ENCODE measurements at regions not wholly inside any gene's neighbourhood (a gene's known extent, or its start where the extent isn't known, plus 50 kb on each side); places are given as distances from the start of the nearest gene placed in this dataset.

DNA sequence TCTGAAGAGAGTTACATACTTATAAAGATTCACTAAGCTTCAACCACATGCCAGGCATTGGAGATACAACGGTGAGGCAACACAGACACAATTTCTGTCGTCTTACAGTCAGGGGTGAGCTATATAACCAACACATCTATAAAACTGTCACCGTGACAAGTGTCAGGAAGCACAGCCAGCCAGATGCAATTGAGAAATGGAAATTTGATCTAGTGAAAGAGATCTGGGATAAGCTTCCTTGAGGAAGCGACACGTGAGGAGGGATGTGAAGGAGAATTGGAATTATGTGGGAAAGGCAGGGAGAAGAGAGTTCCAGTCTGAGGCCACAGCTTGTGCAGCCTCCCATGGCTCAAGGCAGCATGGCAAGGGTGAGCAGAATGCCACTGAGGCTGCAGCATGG is 50.9 kb upstream of the ZNF354B start:
- DNase-seq (ENCODE audit: low spot score): no peak

DNA sequence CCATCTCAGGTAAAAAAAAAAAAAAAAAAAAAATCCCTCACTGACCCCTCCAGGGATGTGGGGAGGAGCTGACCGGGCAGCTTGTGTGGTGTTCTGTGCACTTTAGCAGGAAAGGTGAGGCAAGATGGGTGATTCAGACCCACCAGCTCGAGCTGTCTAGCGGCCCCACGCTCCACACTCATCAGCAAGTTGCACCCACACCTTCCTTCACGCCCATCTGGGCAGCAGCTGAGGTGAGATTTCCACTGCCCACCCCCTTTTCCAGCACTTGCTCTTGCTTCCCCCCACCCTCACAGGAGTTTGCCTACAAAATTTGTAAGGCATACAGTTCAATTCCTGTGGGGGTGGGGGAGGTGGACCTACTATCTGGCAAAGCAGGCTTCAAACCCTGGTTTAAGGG is 58.7 kb upstream of the ZNF354B start:
- DNase-seq (ENCODE audit: low spot score): no peak

DNA sequence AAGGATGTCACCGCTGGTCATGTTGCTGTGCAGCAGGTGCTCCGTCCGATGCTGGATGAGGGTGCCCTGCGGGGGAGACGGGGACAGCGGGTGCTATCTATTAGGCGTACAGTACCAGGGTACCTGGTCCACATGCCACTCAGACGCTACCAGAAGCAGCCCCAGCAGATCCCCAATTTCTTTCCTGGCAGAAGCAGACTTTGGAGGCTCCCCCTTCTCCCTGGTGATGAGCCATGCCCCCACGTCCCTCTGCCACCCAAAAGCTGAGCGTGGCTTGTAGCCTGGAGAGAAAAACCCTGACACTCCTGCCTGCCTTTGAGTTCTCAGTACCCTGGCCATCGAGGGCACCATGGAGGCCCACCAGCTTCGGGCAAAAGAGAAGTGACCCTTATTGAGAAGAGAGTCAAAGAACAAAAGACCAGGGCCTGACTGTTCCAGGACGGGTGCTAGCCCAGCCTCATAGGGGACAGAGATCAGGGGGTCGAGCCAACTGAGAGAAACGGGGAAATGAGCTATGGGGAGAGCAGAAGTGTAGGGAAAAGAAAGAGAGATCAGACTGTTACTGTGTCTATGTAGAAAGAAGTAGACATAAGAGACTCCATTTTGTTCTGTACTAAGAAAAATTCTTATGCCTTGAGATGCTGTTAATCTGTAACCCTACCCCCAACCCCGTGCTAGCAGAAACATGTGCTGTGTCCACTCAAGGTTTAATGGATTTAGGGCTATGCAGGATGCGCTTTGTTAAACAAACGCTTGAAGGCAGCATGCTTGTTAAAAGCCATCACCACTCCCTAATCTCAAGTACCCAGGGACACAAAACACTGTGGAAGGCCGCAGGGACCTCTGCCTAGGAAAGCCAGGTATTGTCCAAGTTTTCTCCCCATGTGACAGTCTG is 62.0 kb upstream of the ZNF354B start:
- DNase-seq (ENCODE audit: low spot score): no peak

DNA sequence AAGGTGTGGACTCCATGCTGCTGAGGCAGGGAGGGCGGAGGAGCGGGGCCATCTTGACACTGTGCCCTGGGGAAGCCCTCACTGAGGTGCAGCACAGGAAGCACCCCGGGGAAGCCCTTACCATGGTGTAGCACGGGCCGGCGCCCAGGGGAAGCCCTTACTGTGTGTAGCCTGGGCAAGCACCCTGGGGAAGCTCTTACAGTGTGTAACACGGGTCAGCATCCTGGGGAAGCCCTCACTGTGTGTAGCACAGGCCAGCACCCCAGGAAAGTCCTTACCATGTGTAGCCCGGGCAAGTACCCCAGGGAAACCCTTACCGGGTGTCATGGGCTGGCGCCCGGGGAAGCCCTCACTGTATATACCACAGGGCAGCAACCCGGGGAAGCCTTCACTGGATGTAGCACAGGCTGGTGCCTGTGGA is 62.6 kb upstream of the ZNF354B start:
- no peak for DNase-seq (ENCODE audit: low spot score)

DNA sequence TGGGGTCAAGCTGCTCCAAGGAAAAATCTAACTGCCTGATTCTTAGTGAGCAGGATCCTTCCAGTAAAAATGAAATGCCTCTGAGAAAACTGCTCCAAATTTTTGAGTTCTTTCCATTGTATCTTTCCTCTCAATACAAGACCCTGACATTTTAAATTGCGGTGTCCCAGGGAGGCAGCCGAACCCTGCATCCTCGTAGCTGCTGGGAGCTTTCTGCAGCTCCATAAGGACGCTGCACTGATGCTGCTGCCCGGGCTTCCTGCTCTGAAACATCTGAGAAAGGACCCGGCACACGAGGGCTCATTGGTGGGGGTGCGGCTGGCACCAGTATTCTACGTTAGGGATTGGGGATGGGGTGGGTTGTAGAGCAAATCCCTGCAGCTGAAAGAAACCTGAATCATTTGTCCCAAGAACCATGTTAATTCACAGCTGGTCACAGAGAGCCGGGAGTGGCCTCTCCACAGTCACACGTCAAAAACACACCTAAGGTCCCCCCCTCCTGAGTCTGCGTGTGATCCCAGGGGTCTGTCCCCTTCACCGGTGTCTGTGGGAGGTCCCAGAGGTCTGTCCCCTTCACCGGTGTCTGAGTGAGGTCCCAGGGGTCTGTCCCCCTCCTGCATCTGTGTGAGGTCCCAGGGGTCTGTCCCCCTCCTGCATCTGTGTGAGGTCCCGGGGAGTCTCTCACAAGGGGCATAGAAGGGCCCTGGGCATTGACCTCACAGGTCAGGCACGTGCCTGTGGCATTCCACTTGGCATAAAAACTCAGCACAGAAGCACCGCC is 63.4 kb upstream of the ZNF354B start:
- DNase-seq (ENCODE audit: low spot score): no peak

DNA sequence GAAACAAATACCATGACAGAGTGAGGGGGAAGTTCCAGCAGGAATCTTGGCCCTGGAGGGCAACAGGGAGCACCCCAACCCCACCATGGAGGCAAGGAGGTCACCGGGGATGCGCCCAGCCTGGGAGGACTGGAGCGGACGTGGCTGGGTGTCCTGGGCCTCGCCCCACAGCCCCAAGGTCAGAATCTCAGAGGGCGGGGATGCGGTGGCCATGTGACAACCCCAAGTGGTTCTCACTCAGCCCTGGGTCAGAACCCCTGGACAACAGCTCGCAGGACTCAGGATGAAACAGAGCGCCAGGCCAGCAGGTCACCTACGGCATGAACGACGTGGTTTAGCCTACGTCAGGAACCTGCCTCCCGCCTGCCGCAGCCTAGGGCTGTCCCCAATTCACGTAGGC is 64.0 kb upstream of the ZNF354A start:
- DNase-seq (ENCODE audit: low spot score): no peak

DNA sequence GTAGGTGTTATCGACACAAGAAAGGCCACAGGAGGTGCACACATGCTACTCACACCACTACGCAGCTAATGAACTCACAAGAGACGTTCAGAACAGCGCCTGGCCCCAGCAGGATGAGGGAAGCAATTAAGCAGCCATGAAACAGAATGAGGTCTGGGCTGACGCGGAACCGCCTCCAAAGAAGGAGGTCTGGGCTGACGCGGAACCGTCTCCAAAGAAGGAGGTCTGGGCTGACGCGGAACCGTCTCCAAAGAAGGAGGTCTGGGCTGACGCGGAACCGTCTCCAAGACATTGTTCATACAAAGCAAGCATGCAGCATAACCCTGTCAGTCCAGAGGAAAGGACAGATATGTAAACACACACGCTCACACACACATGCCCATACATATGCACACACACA is 63.2 kb upstream of the ZNF354A start:
- no peak for DNase-seq (ENCODE audit: low spot score)

DNA sequence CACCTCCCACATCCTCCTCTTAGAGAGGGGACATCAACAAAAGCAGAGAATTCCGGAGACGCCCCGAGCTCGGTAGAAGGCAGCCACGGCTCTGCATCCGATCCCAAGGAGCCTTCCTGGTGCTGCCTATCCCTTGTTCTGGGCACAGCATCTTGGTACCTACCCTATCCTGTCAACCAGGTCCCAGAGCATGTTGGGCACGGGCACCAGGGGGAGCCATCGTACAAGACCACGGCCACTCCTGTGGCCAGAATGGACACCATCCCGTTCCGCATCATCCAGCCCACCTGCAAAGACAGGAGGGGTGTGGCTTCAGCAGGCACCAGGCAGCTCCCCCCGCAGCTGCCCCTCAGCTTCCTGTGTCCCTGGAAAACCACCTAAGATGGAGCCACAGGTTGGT is 62.7 kb upstream of the ZNF354A start:
- no peak for DNase-seq (ENCODE audit: low spot score)

DNA sequence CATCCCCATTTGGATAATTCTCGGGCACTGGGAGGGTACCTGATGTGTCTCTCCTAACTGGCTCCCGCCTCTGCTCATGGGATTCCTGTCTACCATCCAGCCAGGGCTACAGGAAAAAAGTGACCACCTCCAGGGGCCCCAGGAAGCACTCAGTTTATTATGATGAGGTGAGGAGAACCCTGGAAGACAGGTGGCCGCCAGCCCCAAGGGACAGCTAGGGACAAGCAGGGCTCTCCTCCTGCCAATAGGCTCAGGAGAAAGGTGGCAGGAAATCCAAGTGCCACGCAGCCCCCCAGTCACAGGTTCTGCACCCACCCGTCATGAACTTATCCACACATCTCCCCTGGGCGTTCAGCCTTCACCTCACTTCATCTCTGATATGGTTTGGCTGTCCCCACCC is 61.5 kb upstream of the ZNF354A start:
- DNase-seq (ENCODE audit: low spot score): no peak

DNA sequence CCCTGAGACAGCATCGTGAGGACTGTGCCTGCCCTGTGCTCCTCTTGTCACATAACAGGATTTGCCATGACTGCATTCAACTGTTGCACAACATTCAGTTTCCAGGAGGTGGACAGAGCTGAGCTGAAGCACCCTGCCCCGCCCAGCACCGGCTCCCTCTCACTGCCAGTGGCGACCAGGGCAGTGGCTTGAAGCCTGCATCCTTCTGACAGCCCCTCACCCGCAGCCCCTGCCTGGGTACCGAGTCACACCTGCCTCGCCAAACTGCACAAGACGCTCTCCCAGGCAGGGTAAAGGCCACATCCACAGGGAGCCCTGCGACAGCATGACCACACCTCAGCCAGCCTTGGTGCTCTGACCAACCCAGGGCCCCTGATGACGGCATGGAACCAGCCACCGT is 59.9 kb upstream of the ZNF354A start:
- DNase-seq (ENCODE audit: low spot score): no peak

DNA sequence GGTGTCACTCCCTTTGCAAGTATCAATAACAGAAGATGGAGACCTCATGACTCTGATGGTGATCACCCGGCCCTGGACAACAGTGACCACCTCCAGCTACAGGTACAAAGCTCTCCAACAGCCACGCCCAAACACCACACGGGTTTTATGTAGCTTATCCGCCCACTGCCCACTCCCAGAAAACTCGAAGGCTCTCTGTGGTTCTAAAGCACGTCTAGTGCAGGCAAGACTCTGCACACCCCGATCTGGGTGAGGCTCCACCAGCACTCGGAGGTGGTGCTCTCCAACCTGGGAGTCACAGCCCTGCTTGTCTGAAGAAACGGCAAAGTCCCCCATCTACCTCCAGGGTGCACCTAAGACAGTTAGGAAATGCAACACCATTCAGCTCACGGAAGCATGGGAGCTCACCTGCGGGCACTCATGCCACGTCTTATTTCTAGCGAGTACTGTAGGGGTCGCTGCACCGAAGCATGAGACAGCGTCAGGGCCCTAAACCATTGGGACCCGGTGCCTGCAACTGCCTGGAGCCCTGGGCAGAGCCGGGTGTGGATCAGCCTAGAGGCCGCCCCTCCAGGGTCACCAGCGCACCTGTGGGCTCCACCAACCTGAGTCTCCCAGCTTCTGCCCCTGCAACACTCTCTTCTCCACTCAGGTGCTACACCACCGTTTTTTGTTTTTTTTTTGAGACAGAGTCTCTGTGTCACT is 58.1 kb upstream of the ZNF354A start:
- no peak for DNase-seq (ENCODE audit: low spot score)

DNA sequence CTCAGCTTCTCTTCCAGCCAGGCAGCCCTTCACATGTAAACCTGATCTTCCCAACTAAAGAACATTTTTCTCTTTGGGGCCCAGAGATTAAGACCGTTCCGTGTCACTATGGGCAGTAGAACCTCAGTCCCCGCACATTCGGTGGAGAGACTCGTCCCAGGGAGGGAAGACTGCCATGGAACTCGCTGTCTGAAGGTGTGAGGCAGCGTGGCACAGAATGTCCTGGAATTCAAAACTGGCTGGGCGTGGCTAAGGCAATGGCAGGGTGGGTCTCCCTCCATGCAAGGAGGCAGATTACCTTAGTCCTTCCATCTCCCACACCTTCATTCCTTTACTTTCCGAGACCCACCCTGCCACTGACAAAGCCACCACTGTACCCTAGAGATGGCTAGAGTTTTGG is 57.4 kb upstream of the ZNF354A start:
- no peak for DNase-seq (ENCODE audit: low spot score)

DNA sequence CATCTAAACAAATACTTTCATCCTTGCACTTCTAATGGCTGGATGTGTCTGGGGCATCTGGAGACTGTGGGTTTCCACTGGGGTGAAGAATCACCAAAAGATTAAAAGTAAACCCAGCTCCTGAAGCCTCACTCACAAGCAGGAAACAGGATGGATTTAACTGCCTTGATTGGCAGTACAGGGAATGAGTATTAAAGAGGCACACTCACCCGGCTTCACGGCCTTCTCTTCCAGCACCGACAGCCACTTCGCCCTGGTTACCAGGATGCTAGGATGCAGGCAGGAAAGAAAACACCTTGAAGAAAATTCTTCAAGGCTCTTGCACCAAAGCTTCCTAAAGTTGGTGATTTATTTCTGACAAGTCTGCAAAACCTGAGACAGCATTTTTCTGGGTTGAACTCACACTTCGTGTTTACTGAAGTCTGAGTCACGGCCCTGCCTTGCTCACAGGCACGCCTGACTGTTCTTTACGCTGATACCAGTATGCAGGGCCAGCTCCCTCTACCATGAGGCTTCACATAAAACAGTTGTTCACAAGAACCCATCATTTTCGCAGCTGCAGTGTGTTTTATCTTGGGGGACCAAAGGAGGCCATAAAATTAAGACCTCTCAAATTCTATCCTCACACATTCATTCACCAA is 56.5 kb upstream of the ZNF354A start:
- peak; percentile 79 for DNase-seq (ENCODE audit: low spot score)

DNA sequence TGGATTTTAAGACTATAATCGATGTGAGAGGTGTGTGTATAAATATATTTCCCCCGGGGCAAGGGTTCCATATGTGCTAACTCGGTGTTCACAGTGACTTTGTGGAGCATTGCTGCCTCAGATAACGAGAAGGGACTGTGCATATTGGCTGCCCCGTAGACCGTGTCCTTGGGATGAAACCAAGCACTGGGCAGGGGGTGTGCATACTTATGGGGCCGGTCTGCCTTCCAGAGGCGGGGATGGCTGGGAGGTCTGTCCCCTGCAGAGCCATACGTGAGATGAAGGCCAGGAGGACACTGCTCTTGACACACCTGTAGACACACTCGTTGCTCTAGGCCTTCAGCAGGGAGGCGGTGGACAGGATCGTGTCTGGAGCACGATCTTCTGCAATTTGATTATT is 56.0 kb upstream of the ZNF354A start:
- no peak for DNase-seq (ENCODE audit: low spot score)

DNA sequence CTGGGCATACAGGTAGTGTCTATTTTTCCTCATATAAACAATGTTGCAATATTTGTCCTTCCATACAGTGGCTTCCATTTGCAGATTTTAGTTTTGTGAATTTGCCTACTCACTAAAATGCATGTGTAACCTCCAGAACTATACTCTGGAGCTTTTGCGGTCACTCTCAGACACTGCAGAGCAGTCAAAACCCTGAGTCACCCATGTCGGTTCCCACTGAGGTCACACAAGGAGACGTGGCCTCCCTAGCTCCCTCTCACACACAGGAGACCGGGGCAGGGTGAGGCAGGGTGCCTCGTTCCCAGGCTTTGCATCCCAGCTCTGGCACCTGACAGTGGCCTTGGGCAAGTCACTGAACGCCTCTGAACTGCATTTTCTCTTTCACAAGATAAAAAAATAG is 55.5 kb upstream of the ZNF354A start:
- DNase-seq (ENCODE audit: low spot score): peak; percentile 39

DNA sequence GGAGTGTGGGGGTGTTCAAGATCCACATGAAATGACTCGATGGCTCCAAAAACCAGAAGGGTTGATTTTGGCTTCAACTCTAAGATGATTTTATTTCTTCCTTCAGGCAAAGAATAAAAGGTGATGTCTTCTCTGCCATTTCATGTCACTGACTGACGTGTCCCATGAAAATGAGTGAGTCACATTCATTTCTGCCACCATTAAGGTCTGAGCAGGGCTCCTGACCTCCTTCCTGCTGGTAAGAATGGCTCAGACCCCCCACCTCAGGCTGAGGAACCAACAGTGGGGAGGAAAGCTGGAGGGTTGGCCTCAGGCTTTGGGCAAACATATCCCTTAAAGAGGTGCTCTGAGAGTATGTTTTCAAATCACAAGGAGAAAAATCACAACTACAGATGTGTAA is 53.9 kb upstream of the ZNF354A start:
- DNase-seq (ENCODE audit: low spot score): no peak

DNA sequence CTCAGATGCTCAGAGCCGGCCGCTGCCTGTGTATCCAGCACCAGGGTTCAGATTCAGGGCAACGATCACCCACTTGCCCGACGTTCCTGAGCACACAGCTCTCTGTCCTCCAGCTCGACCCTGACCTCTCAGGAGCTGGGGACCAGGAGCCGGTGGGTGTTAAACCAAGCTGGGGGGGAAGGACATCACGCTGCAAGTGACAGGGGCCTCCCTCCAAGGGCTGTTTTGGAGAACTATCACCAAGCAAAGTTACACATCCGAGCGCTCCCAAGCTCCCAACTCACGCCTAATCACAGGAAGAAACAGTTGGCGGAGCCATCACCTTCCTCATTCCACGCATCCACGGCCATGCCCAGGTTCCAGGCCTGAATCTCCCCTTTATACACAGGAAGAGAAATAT is 51.5 kb upstream of the ZNF354A start:
- no peak for DNase-seq (ENCODE audit: low spot score)

DNA sequence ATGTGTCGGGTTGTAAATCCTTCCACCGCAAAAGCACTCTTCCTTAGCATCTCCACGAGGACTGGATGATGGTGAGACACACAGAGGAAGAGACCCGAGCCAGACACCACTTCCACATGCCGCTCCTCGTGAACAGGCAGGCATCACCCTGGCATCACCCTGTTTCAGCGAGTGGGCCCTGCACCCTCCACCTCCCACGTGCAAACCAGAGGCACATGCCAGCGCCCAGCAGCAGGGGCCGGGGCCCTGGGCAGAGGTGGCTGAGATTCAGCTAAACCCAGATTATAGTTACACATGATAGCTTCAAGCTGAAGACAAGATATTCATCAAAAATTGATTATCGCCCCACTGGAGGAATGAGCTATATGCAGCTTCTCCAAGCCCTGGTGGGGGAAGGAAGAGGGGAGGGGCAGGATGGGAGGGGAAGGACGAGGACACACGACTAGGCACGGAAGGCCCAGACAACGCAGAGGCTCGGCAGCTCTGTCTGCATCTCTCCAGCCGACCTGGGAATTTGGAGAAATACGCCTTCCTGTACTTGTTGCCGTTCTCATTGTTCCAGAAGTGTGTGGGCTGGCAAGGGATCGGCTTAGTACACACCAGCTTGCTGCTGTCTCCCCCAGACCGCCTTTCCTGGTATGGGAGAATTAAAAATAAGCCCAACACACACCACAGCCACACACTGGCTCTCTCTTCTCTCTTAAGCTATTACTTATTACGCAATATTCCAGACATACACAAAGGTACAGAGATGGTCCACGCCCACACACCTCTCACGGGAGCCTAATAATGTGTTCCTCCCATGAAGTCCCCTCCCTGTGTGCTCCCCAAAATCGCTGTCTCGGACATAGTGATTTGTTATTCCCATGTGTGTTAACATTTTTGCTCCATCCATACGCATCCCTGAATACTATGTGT is 50.4 kb upstream of the ZNF354A start:
- no peak for DNase-seq (ENCODE audit: low spot score)
